GM03348 (cell line): ENCODE measurements at regions not wholly inside any gene's neighbourhood (a gene's known extent, or its start where the extent isn't known, plus 50 kb on each side); places are given as distances from the start of the nearest gene placed in this dataset.
"Not testable (repeated sequence)": the region's sequence is repeated elsewhere in the genome, so short reads cannot be mapped to it uniquely, and the experiment has no call there.

Experiments
- DNase-seq: peaks from one replicate; pipeline ENCODE4 v3.0.0; 2012; ENCODE audit warnings: low spot score

- DNase-seq, result not testable (repeated sequence)
Observed at GRCh38 chr5:34096033-34096432, 53.0 kb upstream of the C1QTNF3 start.

DNA sequence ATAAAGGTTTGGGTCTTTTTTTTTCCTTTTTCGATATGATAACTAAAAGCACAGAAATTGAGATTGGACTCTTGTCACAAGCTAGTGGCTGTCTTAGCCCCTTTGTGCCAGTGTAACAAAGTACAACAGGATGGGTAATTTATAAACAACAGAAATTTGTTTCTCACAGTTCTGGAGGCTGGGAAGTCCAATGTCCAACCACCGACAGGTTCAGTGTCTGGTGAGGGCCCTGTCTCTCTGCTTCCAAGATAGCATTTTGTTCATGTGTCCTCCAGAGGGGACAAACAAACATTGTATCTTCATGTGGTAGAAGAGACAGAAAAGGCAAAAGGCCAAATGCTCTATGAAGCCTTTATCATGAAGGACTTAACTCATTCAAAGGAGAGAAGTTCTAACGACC lies 56.9 kb upstream of the C1QTNF3 start:
- DNase-seq, result not testable (repeated sequence)

DNA sequence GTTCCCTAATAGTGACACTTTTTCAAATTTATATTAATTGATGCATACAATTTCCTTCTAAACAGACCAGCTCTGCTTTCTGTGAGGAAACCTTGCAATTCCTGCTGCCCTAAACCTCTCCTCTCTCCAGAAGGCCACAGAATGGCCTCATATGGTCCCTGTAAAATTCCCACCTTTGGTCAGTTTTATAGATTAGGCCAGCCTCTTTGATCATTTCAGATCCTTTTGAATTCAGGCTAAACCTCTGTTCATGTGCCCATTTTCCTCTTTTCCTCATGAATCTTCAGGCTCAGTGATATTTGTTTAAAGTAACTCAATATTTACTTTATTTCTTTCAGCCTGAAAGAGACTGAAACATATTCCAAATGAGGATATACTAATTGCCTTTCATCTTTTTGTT lies 58.6 kb upstream of the C1QTNF3 start:
- DNase-seq, result not testable (repeated sequence)

DNA sequence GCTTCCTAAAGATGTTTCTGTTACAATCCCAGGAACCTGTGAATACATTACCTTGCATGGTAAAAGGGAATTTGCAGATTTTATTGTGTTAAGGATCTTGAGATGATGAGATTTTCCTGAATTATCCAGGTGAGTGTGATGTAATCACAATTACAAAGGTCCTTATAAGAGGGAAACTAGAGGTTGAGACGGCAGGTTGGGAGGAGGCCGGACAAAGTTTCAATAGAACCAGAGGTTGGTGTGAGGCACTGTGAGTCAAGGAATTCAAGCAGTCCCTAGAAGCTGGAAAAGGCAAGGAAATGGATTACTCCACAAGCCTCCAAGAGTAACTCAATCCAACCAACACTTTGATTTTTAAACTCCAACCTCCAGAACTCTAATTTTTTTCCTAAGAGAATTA lies 65.9 kb upstream of the C1QTNF3 start:
- DNase-seq, result not testable (repeated sequence)

DNA sequence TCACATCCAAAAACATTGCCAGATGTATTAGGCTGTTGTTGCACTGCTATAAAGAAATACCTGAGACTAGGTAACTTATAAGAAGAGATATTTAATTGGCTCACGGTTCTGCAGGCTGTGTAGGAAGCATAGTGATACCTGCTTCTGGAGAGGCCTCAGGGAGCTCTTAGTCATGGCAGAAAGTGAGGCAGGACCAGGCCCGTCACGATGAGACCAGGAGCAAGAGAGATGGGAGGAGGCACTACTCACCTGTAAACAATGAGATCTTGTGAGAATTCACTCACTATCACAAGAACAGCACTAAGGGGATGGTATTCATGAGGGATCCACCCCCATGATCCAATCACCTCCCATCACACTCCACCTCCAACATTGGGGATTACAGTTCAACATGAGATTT lies 81.3 kb upstream of the C1QTNF3 start:
- not testable (repeated sequence) for DNase-seq

- DNase-seq, result not testable (repeated sequence)
Observed at GRCh38 chr5:34125354-34125753, 82.3 kb upstream of the C1QTNF3 start.

DNA sequence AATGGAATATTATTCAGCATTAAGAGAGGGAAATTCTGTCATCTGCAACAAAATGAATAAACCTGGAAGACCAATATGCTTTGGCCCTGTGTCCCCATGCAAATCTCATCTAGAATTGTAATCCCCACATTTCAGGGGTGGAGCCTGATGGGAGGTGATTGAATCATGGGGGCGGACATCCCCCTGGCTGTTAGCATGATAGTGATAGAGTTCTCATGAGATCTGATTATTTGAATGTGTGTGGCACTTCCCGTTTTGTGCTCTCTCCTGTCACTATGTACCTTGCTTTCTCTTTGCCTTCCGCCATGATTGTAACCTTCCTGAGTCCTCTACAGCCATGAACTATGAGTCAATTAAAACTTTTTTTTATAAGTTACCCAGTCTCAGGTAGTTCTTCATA lies 83.7 kb upstream of the C1QTNF3 start:
- DNase-seq, result not testable (repeated sequence)

DNA sequence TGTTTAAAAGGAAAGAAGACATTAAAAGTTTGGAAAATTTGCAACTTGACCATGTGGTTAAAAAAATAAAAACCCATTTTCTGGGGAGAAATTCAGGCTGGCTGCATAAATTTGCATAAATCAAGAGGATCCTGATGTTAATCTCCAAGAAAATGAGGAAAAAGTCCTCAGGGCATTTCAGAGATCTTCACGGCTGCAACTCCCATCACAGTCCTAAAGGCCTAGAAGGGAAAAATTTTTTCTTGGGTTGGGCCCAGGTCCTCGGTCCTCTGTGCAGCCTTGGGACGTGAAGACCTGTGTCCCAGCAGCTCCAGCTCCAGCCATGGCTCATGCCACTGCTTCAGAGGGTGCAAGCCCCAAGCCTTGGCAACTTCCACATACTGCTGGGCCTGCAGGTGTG lies 84.8 kb upstream of the C1QTNF3 start:
- not testable (repeated sequence) for DNase-seq

DNA sequence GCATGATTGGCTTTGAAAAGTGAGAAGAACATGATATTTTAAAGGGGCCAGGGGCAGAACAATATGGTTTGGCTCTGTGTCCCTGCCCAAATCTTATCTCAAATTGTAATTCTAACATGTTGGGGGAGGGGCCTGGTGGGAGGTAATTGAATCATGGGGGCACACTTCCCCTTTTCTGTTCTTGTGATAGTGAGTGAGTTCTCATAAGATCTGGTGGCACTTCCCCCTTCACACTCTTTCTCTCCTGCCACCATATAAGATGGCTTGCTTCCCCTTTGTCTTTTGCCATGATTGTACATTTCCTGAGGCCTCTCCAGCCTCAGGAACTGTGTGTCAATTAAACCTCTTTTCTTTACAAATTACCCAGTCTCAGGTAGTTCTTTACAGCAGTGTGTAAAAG lies 85.9 kb upstream of the C1QTNF3 start:
- not testable (repeated sequence) for DNase-seq

DNA sequence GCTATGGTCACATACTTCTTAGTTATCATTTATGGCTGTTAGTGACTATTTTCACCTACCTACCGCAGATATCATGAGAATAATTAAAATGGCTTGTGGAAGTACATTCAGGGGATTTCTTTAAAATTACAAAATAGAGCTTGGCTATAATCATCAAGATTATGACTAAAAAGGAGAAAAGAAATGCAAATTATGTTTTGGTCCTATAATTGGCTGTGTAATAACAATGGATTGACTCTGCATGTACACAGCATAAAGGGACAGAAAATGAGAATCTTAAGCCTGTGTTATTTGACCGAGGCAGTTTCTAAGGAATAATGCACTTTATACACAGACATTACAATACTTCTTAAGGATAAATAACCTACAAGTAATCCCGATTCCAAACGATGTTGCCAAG lies 112.0 kb upstream of the C1QTNF3 start:
- not testable (repeated sequence) for DNase-seq

- DNase-seq, result peak; percentile 40
Observed at GRCh38 chr5:34156703-34157414, 113.8 kb upstream of the C1QTNF3 start.

GRCh38 chr5:34160904-34161303 lies 117.9 kb upstream of the C1QTNF3 start:
- DNase-seq, result not testable (repeated sequence)

DNA sequence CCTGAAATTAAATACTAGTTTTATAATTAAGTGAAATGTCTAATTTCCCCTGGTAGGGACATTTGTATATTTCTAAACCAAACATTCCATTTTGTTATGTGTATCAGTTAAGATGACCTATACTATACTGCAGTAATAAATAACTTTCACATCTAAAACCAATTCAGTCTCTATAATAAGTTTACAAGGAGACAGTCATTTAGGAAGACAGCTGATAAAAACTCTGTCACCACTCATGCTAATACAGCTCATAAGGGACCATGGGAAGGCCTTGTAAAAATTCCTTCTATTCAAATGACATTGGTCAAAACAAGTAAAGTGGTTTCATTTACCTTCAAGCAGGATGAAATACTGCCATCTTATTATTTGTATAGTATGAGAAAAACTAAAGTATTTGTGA lies 128.4 kb upstream of the C1QTNF3 start:
- not testable (repeated sequence) for DNase-seq

DNA sequence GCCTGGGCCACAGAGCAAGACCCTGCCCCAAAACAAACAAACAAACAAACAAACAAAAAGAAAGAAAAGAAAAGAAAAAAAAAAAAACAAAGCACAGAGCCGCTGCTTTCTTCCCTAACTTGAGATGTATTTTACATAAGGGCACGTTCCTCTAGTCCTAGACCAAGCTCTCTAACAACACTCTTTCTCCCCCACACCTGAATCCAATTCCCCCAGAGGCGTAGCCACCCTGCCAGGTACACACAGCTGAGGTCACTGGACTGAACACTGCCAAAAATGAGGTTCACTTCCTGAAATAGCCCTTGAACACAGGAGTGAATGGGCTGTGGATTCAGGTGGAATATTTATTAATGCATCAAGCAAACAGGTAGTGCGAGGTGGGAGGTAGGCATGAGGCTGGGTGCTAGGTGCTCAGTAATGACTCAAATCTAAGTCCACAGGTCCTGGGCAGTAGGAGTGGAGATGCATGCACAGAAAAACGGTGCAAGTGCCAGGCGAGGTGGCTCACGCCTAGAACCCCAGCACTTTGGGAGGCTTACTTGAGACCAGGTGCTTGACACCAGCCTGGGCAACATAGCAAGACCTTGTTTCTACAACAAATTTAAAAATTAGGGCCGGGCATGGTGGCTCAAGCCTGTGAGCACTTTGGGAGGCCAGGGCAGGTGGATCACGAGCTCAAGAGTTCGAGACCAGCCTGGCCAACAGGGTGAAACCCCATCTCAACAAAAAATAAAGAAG lies 136.6 kb upstream of the C1QTNF3 start:
- DNase-seq, result not testable (repeated sequence)

DNA sequence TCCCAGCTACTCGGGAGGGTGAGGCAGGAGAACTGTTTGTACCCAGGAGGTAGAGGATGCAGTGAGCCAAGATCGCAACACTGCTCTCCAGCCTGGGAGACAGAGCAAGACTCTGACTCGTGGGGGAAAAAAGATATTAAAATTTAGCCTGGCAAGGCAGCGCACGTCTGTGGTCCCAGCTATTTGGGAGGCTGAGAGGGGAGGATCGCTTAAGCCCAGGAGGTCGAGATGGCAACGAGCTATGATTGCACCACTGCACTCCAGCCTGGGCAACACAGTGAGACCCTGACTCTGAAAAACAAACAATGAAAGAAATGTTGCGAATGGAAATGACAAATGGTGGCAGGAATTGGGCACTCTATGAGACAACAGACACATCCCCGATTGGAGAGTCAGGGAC lies 137.2 kb upstream of the C1QTNF3 start:
- not testable (repeated sequence) for DNase-seq

DNA sequence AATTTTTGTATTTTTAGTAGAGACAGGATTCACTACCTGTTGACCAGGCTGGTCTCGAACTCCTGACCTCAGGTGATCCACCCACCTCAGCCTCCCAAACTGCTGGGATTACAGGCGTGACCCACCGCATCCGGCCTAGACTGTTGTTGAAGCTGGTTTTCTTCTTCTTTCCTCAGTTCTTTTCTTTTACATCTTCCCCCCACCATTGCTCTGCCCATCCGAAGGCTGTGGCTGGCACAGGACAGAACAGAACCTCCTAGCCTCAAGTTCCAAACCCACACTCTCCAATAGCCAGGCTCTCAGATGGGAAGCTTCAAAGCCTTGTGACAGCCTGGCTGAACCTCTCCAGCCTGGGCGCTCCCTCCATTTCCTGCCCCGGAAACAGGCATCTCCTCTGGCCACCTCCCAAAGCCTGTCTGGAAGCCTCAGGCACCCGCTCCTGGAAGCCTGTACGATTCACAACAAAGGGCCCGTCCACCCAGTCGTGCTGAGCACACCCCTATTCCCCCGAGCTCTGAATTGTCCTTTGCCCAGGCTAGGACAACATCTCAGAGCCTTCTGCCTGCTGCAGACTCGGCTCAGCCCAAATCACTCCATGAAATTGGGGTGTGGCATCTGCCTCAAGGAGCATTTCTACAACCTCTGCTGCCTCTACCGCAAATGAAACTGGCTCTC lies 138.1 kb upstream of the C1QTNF3 start:
- DNase-seq, result not testable (repeated sequence)

GRCh38 chr5:34185005-34185404 lies 142.0 kb upstream of the C1QTNF3 start:
- not testable (repeated sequence) for DNase-seq

DNA sequence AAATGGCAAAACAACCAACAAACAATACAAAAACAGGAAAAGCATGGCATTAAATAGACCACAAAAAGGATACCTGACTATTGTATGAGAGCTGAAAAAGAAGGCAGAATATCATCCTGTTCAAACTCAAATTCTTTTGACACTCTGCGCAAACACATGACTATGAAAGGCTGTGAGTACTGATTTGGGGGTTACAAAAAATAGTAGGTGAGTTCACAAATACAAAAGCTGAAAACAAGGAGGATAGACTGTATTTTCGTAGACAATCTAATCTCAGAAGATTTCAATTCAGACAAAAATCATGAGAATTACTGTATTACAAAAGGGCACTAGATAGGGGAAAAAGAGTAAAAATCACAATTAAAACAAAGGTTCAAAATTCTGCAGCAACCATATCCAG lies 142.6 kb upstream of the C1QTNF3 start:
- not testable (repeated sequence) for DNase-seq

- DNase-seq, result not testable (repeated sequence)
Observed at GRCh38 chr5:34186108-34186507, 143.1 kb upstream of the C1QTNF3 start.

GRCh38 chr5:34186865-34187264 lies 143.9 kb upstream of the C1QTNF3 start:
- DNase-seq, result not testable (repeated sequence)

DNA sequence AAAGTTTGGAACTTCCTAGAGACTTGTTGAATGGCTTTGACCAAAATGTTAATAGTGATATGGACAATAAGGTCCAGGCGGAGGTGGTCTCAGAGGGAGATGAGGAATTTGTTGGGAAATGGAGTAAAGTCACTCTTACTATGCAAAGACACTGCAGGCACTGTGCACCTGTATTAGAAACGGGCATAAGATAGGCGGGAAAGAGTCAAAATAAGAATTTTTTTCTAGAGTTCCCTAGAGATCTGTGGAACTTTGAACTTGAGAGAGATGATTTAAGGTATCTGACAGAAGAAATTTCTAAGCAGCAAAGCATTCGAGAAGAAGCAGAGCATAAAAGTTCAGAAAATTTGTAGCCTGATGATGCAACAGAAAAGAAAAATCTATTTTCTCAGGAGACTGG lies 144.4 kb upstream of the C1QTNF3 start:
- not testable (repeated sequence) for DNase-seq

GRCh38 chr5:34188001-34188822 lies 145.2 kb upstream of the C1QTNF3 start:
- not testable (repeated sequence) for DNase-seq
